Hypothalamus (tissue), 51 donors: ENCODE measurements at regions not wholly inside any gene's neighbourhood (a gene's known extent, or its start where the extent isn't known, plus 50 kb on each side); places are given as distances from the start of the nearest gene placed in this dataset.

Source experiments
- DNase-seq, 51 donors: peaks; one replicate each; lab custom pipeline; 2025; lab: John Stamatoyannopoulos, UW

- DNase-seq, result no peak
These were observed 436.3 kb downstream of the VRK1 start for GRCh38 chr14:97233319-97233985.

GRCh38 chr14:97246648-97247047 is 449.5 kb downstream of the VRK1 start:
- no peak for DNase-seq

GRCh38 chr14:97248973-97249372 is 451.8 kb downstream of the VRK1 start:
- DNase-seq, result no peak

- DNase-seq, result no peak
These were observed 453.7 kb downstream of the VRK1 start for GRCh38 chr14:97250931-97251330.

GRCh38 chr14:97251491-97252155 is 454.4 kb downstream of the VRK1 start:
- no peak for DNase-seq

GRCh38 chr14:97253756-97254155 is 456.6 kb downstream of the VRK1 start:
- no peak for DNase-seq

GRCh38 chr14:97262336-97262735 is 465.2 kb downstream of the VRK1 start:
- DNase-seq, result no peak

- DNase-seq, result no peak
These were observed 467.5 kb downstream of the VRK1 start for GRCh38 chr14:97264516-97265230.

- no peak for DNase-seq
These were observed 469.5 kb downstream of the VRK1 start for GRCh38 chr14:97266653-97267052.

GRCh38 chr14:97267509-97267908 is 470.3 kb downstream of the VRK1 start:
- no peak for DNase-seq

- no peak for DNase-seq
These were observed 470.9 kb downstream of the VRK1 start for GRCh38 chr14:97268097-97268496.

- DNase-seq, result no peak
These were observed 473.1 kb downstream of the VRK1 start for GRCh38 chr14:97270308-97270707.

- DNase-seq, result no peak
These were observed 474.3 kb downstream of the VRK1 start for GRCh38 chr14:97271451-97271960.

GRCh38 chr14:97273540-97273939 is 476.4 kb downstream of the VRK1 start:
- DNase-seq, result no peak

- no peak for DNase-seq
These were observed 477.4 kb downstream of the VRK1 start for GRCh38 chr14:97274626-97275025.

GRCh38 chr14:97275276-97275675 is 478.1 kb downstream of the VRK1 start:
- no peak for DNase-seq

- DNase-seq, result no peak
These were observed 479.4 kb downstream of the VRK1 start for GRCh38 chr14:97276573-97276972.

GRCh38 chr14:97277711-97278110 is 480.5 kb downstream of the VRK1 start:
- no peak for DNase-seq

- DNase-seq, result no peak
These were observed 483.3 kb downstream of the VRK1 start for GRCh38 chr14:97280526-97280925.

GRCh38 chr14:97281741-97282140 is 484.6 kb downstream of the VRK1 start:
- DNase-seq, result no peak

- no peak for DNase-seq
These were observed 485.2 kb downstream of the VRK1 start for GRCh38 chr14:97282210-97283004.
